ENCODE measurements at regions not wholly inside any gene's neighbourhood (a gene's known extent, or its start where the extent isn't known, plus 50 kb on each side); places are given as distances from the start of the nearest gene placed in this dataset.

GRCh38 chr14:87065366-87065765 is 927.6 kb downstream of the GALC start:
- no peak for DNase-seq (ENCODE audit: insufficient read length, low spot score, missing footprints)
- Histone ChIP-seq H4K20me1 (ENCODE audit: insufficient read depth, low read length) (no peaks in the 10 kb centered on the region), H3K4me1 (ENCODE audit: insufficient read depth, low read length) (no peaks in the 10 kb centered on the region), H3K27me3 (ENCODE audit: insufficient read depth, low read length) (no peaks in the 10 kb centered on the region), H3K4me3 (ENCODE audit: insufficient read depth, low read length) (no peak overlapping the region), H3K4me2 (ENCODE audit: insufficient read depth, low read length) (no peak overlapping the region), H3K27ac (ENCODE audit: low read depth, low read length) (no peak overlapping the region), H3K79me2 (ENCODE audit: insufficient read depth, low read length) (no peaks in the 10 kb centered on the region), H2AFZ (ENCODE audit: low read length) (no peak overlapping the region), H3K36me3 (ENCODE audit: insufficient read depth, low read length) (no peaks in the 10 kb centered on the region), H3K9me3 (ENCODE audit: low read depth, low read length) (no peaks in the 10 kb centered on the region)
- no peak for TF ChIP-seq CTCF (IDR thresholded peaks at IDR 0.05; ENCODE audit: extremely low read depth, low read depth, low read length)

- TF ChIP-seq CTCF (IDR thresholded peaks at IDR 0.05; ENCODE audit: extremely low read depth, low read depth, low read length): no peak
- Histone ChIP-seq H4K20me1 (ENCODE audit: insufficient read depth, low read length) (no peaks in the 10 kb centered on the region), H3K27me3 (ENCODE audit: insufficient read depth, low read length) (no peaks in the 10 kb centered on the region), H3K4me3 (ENCODE audit: insufficient read depth, low read length) (no peak overlapping the region), H3K79me2 (ENCODE audit: insufficient read depth, low read length) (no peaks in the 10 kb centered on the region), H3K4me2 (ENCODE audit: insufficient read depth, low read length) (no peak overlapping the region), H3K27ac (ENCODE audit: low read depth, low read length) (no peak overlapping the region), H3K4me1 (ENCODE audit: insufficient read depth, low read length) (no peaks in the 10 kb centered on the region), H3K36me3 (ENCODE audit: insufficient read depth, low read length) (no peaks in the 10 kb centered on the region), H2AFZ (ENCODE audit: low read length) (no peak overlapping the region), H3K9me3 (ENCODE audit: low read depth, low read length) (no peaks in the 10 kb centered on the region)
- DNase-seq (ENCODE audit: insufficient read length, low spot score, missing footprints): no peak
Measured at GRCh38 chr14:87063181-87063580, 929.8 kb downstream of the GALC start.

GRCh38 chr14:87060405-87060804 is 932.6 kb downstream of the GALC start:
- H3K79me2 ChIP-seq (ENCODE audit: insufficient read depth, low read length): no peaks in the 10 kb centered on the region
- no peak overlapping the region for H2AFZ ChIP-seq (ENCODE audit: low read length)
- H3K4me1 ChIP-seq (ENCODE audit: insufficient read depth, low read length): no peaks in the 10 kb centered on the region
- H3K27me3 ChIP-seq (ENCODE audit: insufficient read depth, low read length): no peaks in the 10 kb centered on the region
- H4K20me1 ChIP-seq (ENCODE audit: insufficient read depth, low read length): no peaks in the 10 kb centered on the region
- H3K36me3 ChIP-seq (ENCODE audit: insufficient read depth, low read length): no peaks in the 10 kb centered on the region
- no peaks in the 10 kb centered on the region for H3K9me3 ChIP-seq (ENCODE audit: low read depth, low read length)
- no peak overlapping the region for H3K4me3 ChIP-seq (ENCODE audit: insufficient read depth, low read length)
- no peak overlapping the region for H3K27ac ChIP-seq (ENCODE audit: low read depth, low read length)
- H3K4me2 ChIP-seq (ENCODE audit: insufficient read depth, low read length): no peak overlapping the region
- DNase-seq (ENCODE audit: insufficient read length, low spot score, missing footprints): no peak
- no peak for TF ChIP-seq CTCF (IDR thresholded peaks at IDR 0.05; ENCODE audit: extremely low read depth, low read depth, low read length)

GRCh38 chr14:87059060-87059839 is 933.7 kb downstream of the GALC start:
- DNase-seq (ENCODE audit: insufficient read length, low spot score, missing footprints): no peak
- Histone ChIP-seq H3K27me3 (ENCODE audit: insufficient read depth, low read length) (no peaks in the 10 kb centered on the region), H4K20me1 (ENCODE audit: insufficient read depth, low read length) (no peaks in the 10 kb centered on the region), H3K4me3 (ENCODE audit: insufficient read depth, low read length) (no peak overlapping the region), H3K4me1 (ENCODE audit: insufficient read depth, low read length) (no peaks in the 10 kb centered on the region), H3K27ac (ENCODE audit: low read depth, low read length) (no peak overlapping the region), H3K4me2 (ENCODE audit: insufficient read depth, low read length) (no peak overlapping the region), H3K36me3 (ENCODE audit: insufficient read depth, low read length) (no peaks in the 10 kb centered on the region), H3K79me2 (ENCODE audit: insufficient read depth, low read length) (no peaks in the 10 kb centered on the region), H2AFZ (ENCODE audit: low read length) (no peak overlapping the region), H3K9me3 (ENCODE audit: low read depth, low read length) (no peaks in the 10 kb centered on the region)
- TF ChIP-seq CTCF (IDR thresholded peaks at IDR 0.05; ENCODE audit: extremely low read depth, low read depth, low read length): no peak
